Smooth muscle cell of the brain vasculature (primary cell): ENCODE measurements at regions not wholly inside any gene's neighbourhood (a gene's known extent, or its start where the extent isn't known, plus 50 kb on each side); places are given as distances from the start of the nearest gene placed in this dataset.
"Not testable (repeated sequence)": the region's sequence is repeated elsewhere in the genome, so short reads cannot be mapped to it uniquely, and the experiment has no call there.

Experiments used
- DNase-seq: peaks from one replicate; pipeline ENCODE4 v3.0.0-alpha.2; 2012; ENCODE audit warnings: low read depth, low spot score

DNA sequence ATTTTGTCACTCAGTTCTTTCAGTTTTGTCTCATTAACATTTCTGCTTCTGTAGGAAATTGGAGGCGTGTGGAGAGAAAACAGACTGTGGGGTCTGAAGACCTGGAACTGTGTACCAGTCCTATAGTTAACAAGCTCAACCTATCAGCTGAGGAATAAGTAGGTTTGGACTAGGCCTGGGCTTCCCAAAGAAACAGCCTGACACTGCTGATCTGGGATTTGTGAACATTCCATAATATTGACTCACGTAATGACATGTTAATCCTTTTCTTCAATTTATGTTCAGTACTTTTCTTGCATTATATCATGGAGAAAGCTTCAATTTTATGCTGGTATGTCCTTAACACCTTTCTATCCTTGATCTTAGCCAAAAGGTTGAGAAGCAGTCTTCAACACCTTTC lies 181.6 kb upstream of the RORA start:
- DNase-seq: no peak

- no peak for DNase-seq
These were observed 175.5 kb upstream of the RORA start for GRCh38 chr15:61404567-61404966.

DNA sequence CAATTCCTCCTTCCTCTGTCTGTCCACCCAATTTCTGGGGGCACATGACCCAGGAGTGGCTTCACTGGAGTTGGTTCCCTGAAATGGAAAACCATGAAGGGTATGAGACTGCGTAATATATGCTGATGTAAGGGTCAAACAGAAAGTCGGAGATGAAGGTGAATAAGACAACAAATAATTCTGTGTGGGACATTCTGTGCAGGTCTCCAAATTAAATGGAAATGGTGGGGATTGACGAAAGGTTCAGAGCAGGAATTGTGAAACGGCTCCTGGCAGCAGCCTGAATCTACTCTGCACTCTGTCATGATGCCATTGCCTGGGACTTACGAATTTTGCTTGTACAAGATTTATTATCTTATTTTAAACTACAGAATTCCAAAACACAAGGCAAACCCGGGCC lies 174.8 kb upstream of the RORA start:
- DNase-seq: no peak

DNA sequence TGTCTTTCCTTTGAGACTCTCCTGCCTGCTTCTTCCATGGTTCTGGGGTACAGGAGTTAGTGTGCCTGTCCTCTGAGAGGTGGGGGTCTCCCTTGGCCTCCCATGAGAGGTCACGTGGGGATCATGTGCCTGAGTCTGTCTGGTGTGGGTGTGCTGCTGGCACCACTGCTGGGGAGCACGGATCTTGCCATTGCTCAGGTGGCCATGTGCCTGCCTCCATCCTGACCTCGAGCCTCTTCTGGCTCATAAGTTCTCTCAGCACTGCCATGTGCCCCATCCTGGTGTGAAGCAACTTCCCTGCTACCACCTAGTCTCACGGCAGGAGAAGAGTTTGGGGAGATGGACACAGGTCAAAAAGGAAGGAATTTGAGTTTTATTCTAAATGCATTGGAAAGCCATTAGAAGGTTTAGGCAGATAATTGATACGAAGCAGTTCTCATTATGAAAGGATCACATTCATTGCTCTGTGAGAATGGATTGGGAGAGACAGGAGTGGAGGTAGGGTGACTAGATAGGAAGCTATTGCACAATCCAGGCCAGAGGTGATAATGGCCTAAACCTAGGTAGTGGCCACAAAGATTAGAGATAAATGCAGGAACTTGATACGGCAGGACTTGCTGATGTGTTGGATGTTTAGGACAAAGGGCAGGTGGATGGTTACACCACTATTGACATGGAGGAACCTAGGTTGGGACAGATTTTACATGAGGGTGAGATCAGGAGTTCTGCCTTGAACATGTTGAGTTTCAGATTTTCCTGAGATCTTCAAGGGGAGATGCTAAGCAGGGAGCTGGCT lies 173.0 kb upstream of the RORA start:
- DNase-seq: no peak

- DNase-seq: no peak
These were observed 169.2 kb upstream of the RORA start for GRCh38 chr15:61398310-61398709.

- no peak for DNase-seq
These were observed 167.3 kb upstream of the RORA start for GRCh38 chr15:61396235-61396919.

DNA sequence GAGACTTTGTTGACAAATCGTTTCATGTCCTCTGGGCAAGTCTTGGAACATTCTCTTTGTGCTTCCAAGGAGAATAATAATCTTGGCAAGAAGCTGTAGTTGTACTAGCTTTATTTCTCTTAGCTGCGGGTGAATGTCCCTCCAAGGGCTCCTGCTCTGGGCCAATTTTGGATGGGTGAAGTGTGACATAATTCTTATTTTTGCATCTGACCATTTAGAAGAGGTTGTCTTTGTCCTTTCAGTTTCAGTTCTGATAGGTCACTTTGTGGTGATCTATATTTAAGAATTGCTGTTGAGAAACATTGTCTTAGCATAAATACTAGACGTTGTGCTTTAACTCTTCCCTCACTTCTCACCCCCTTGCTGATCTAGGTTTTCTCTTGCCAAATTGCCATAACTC lies 164.8 kb upstream of the RORA start:
- no peak for DNase-seq

DNA sequence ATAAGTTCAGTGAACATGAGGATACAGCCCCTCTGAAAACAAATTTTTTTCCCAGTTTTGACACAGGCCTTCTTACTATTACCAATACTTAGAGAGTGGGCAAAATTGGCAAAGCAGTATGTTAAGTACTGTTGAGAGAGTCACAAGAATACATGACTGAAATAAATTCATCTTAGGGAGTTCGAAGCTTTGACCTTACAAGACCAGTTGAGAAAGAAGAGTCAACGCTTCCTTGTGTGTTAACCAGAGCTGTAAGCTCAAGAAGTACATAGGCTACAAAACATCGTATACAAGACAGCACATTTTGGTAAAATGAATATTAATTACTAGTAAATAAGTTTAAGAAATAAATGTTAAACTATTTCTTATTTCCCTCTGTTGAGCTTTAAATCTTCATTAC lies 164.4 kb upstream of the RORA start:
- DNase-seq: no peak

- no peak for DNase-seq
These were observed 161.0 kb upstream of the RORA start for GRCh38 chr15:61390138-61390537.

GRCh38 chr15:61389334-61390028 lies 160.4 kb upstream of the RORA start:
- DNase-seq: no peak

- DNase-seq: no peak
These were observed 158.6 kb upstream of the RORA start for GRCh38 chr15:61387675-61388074.

DNA sequence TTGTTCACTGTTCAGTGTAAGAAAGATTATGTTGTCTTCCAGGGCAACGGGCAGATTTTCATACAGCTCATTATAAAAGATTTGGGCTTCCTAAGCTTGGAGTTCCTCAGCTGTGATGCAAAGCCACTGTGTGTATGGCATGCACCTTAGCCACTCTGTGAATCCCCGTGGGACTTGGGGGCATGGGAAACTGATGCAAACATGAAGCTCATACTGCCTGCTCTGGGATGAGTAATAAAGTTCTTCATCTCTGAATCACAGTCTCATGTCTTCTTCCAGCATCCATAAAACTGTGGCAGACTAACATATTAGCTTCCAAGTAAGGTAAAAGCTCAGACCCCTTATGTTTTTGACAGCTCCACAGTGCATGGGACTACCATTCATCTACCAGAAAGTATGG lies 154.3 kb upstream of the RORA start:
- DNase-seq: no peak

DNA sequence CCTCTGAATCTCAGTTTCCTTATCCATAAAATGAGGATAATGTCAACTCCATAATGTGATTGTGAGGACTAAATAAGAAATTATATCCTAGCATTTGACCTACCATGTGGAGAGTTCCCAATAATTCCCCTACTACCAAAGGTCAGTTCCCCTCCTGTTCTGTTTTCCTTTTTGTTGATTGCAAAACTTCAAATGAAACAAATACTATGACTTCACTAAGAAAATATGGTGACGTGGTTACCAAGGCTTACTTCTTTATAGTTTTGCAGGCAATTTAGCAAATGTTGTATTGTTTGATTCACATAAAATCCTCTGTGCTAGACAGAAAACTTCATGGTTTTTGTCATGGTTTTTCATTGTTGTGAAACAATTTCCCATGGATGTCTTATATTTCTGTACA lies 153.8 kb upstream of the RORA start:
- DNase-seq: no peak

DNA sequence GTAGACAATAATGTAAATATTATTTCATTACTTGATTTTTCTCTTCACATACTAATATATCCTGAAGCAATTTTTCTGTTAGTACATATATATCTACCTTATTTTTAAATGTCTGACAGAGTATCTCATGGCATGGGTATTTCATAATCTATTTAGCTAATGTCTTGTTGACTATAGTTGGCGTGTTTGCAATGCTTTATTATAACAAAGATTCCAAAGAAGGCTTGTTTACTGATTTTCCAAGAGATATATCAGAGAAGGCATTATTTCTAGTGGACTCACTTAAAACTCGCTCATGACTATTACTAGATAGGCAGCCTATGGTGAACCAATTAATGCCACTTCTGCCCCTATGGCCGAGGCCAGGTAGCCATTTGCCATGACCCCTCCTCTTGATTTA lies 152.4 kb upstream of the RORA start:
- DNase-seq: no peak

- no peak for DNase-seq
These were observed 151.2 kb upstream of the RORA start for GRCh38 chr15:61380270-61380669.

- no peak for DNase-seq
These were observed 149.9 kb upstream of the RORA start for GRCh38 chr15:61379005-61379404.

DNA sequence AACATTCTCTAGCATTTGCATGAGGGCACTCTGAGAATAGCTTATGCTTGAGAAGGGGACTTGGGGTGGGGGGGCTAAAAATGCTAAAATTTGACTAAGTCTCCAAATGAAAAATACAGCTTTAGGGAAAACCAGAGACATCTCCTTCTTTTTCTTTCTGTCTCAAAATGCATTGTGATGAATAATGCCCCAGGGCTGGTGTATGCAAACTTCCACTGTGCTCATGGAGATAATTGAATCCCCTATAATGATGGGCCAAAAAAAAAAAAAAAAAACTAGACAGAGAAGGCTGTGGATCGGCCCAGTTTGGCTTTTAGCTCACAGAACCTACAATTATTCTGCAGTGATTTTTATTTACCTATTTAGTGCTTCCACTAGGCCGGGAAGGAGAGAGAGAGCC lies 147.9 kb upstream of the RORA start:
- DNase-seq: no peak

GRCh38 chr15:61376516-61376915 lies 147.4 kb upstream of the RORA start:
- no peak for DNase-seq

DNA sequence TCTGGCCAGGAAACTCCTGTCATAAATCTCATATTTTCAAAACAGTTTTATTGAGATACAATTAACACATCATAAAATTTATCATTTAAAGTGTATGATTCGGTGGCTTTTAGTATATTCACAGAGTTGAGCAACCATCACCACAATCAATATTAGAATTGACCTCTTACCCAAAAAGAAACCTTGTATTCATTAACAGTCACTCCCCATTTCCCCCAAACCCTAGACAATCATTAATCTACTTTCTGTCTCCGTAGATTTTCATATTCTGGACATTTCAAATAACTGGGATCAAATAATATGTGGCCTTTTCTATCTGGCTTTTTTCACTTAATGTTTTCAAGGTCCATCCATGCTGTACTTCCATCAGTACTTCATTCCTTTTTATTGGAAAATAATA lies 145.7 kb upstream of the RORA start:
- no peak for DNase-seq

DNA sequence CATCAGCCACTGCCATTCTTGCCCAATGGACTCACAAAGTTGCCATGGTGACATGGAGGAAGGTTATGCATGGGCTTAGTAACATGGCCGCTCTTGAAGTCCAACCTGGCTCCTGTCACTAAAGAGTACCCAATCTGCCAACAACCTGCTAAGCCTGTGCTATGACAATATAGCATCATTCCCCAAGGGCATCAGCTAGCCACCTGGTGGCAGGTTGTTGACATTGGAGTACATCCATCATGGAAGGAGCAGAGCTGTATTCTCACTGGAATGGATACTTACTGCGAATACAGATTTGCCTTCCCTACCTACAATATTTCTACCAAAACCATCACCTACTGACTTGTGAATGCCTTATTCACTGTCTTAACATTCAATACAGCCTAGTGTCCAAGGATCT lies 138.9 kb upstream of the RORA start:
- DNase-seq: no peak

DNA sequence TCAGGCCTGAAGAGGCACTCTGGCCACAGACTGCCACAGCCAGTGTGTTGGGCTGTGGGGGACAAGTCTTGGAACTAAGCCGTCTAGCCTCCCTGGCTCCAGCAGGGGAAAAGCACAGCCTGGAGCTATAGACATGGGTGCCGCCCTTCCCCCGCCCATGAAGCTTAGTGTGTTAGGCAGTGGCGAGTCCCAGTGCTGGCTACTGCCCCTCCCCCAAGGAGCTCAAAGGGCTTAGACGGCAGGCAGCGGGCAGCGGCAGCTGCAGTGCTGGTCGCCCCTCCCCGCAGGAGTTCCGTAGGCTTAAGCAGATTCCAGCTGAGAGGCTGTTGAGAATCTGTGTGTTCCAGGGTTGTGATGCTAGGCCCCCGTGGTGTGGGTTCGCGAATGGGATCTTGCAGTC lies 135.8 kb upstream of the RORA start:
- no peak for DNase-seq

DNA sequence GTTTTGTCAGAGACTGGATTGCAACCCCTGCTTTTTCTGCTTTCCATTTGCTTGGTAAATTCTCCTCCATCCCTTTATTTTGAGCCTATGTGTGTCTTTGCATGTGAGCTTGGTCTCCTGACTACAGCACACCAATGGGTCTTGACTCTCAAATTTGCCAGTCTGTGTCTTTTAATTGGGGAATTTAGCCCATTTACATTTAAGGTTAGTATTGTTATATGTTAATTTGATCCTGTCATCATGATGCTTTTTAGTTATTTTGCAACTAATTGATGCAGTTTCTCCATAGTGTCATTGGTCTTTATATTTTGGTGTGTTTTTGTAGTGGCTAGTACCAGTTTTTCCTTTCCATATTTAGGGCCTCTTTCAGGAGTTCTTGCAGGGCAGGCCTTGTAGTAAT lies 133.8 kb upstream of the RORA start:
- not testable (repeated sequence) for DNase-seq

DNA sequence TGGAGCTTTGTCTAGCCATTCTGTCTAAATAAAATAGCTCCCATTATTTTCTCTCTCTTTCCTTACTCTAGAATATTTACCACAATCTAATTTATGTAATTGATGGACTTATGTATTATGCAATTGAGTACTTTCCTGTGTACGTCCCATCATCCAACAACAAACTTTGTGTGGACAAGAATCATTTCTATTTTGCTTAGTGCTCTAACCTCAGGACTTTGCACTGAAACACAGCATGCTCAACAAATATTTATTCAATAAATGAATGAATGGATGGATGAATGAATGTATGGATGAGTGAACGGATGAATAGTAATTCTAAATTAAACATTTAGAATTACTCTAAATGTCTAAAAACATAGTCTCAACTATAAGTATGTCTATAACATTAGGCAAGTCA lies 115.2 kb upstream of the RORA start:
- DNase-seq: no peak
